IMR-90 (cell line): ENCODE measurements at regions not wholly inside any gene's neighbourhood (a gene's known extent, or its start where the extent isn't known, plus 50 kb on each side); places are given as distances from the start of the nearest gene placed in this dataset.

Source experiments
- ATAC-seq: fragments of 200-7000 bp; cut with Tn5 transposase; 2 replicates; pipeline ENCODE4 v1.9.1; 2020; ENCODE audit warnings: low read depth, mild to moderate bottlenecking, moderate library complexity
- BruUV-seq: library from RNA; stranded (reverse); fragments of 400-500 nt; replicated peaks from 2 replicates; lab custom pipeline; 2021; lab: Mats Ljungman, UMichigan
- CTCF ChIA-PET: fragments of 300-600 bp; formaldehyde crosslinking; extraction: SDS; loops from one replicate; lab custom pipeline; 2021; ENCODE audit warnings: antibody characterized with exemption; lab: Yijun Ruan, JAX
- POLR2A ChIA-PET: fragments of 300-600 bp; sonication (Branson Sonifier 250); formaldehyde crosslinking; loops from one replicate; lab custom pipeline; 2022; ENCODE audit warnings: antibody characterized with exemption; ENCODE audit not compliant: unreplicated experiment; lab: Charles Lee
- DNase-seq: peaks from one replicate; pipeline ENCODE4 v3.0.0; 2013
- H2AFZ ChIP-seq: replicated peaks from 2 replicates; pipeline ENCODE3; 2013; ENCODE audit warnings: low read length, mild to moderate bottlenecking; ENCODE audit not compliant: poor library complexity
- H2AK5ac ChIP-seq: 2 replicates; pipeline ENCODE4 v1.6.1; 2013; ENCODE audit warnings: low read depth, low read length, inconsistent platforms
- H2AK9ac ChIP-seq: replicated peaks from 2 replicates; pipeline ENCODE3; 2013; ENCODE audit warnings: mild to moderate bottlenecking, low read depth, low read length, moderate library complexity; ENCODE audit not compliant: poor library complexity
- H2BK120ac ChIP-seq: 2 replicates; pipeline ENCODE4 v1.6.1; 2013; ENCODE audit warnings: low read depth, low read length, inconsistent platforms
- H2BK15ac ChIP-seq: 3 replicates; pipeline ENCODE4 v1.6.1; 2013; ENCODE audit warnings: low read depth, low read length, inconsistent platforms
- H2BK20ac ChIP-seq: 2 replicates; pipeline ENCODE4 v1.6.1; 2013; ENCODE audit warnings: low read depth, mild to moderate bottlenecking, inconsistent platforms, low read length, moderate library complexity
- H2BK5ac ChIP-seq: 2 replicates; pipeline ENCODE4 v1.6.1; 2013; ENCODE audit warnings: mild to moderate bottlenecking, low read depth, low read length, inconsistent platforms; ENCODE audit not compliant: poor library complexity, severe bottlenecking
- H3K14ac ChIP-seq: replicated peaks from 2 replicates; pipeline ENCODE4 v1.6.1; 2013; ENCODE audit warnings: low read depth, low read length, inconsistent platforms
- H3K18ac ChIP-seq: 2 replicates; pipeline ENCODE4 v1.6.1; 2013; ENCODE audit warnings: low read depth, low read length, control low read depth
- H3K23ac ChIP-seq: 2 replicates; pipeline ENCODE4 v1.6.1; 2013; ENCODE audit warnings: low read depth, low read length, inconsistent platforms
- H3K27ac ChIP-seq: 2 replicates; pipeline ENCODE4 v1.5.1; 2013; ENCODE audit warnings: mild to moderate bottlenecking, control low read depth, low read length; ENCODE audit not compliant: insufficient read depth
- H3K27me3 ChIP-seq: 2 replicates; pipeline ENCODE4 v1.6.1; 2013; ENCODE audit warnings: low read length; ENCODE audit not compliant: control insufficient read depth, insufficient read depth
- H3K36me3 ChIP-seq: 2 replicates; pipeline ENCODE4 v1.6.1; 2013; ENCODE audit warnings: low read length, mixed read lengths; ENCODE audit not compliant: control insufficient read depth, insufficient read depth
- H3K4ac ChIP-seq: 2 replicates; pipeline ENCODE4 v1.6.1; 2013; ENCODE audit warnings: low read depth, low read length, inconsistent platforms
- H3K4me1 ChIP-seq: 2 replicates; pipeline ENCODE4 v1.6.1; 2013; ENCODE audit warnings: low read length, mixed read lengths; ENCODE audit not compliant: control insufficient read depth, insufficient read depth
- H3K4me2 ChIP-seq: 2 replicates; pipeline ENCODE4 v1.6.1; 2013; ENCODE audit warnings: low read depth, mild to moderate bottlenecking, control low read depth, low read length, moderate library complexity
- H3K4me3 ChIP-seq: 2 replicates; pipeline ENCODE4 v1.5.1; 2013; ENCODE audit warnings: low read depth, mild to moderate bottlenecking, control low read depth, low read length, moderate library complexity; ENCODE audit not compliant: insufficient read depth
- H3K56ac ChIP-seq: 2 replicates; pipeline ENCODE4 v1.6.1; 2013; ENCODE audit warnings: low read length, inconsistent platforms; ENCODE audit not compliant: insufficient read depth; ENCODE audit errors: extremely low read depth
- H3K79me1 ChIP-seq, 2 experiments: 2 replicates each; pipeline ENCODE4 v1.6.1; 2013; ENCODE audit warnings: low read length in 2 of 2, inconsistent platforms in 1 of 2, low read depth in 1 of 2
- H3K9ac ChIP-seq: 2 replicates; pipeline ENCODE4 v1.6.1; 2013; ENCODE audit warnings: low read depth, low read length, control low read depth
- H3K9me1 ChIP-seq: 2 replicates; pipeline ENCODE4 v1.6.1; 2013; ENCODE audit warnings: low read length, inconsistent platforms; ENCODE audit not compliant: insufficient read depth
- H3K9me3 ChIP-seq: 2 replicates; pipeline ENCODE4 v1.6.1; 2013; ENCODE audit warnings: low read length; ENCODE audit not compliant: control insufficient read depth, insufficient read depth
- H4K20me1 ChIP-seq: 2 replicates; pipeline ENCODE4 v1.6.1; 2013; ENCODE audit warnings: low read length, inconsistent platforms; ENCODE audit not compliant: insufficient read depth
- H4K5ac ChIP-seq: 2 replicates; pipeline ENCODE4 v1.6.1; 2013; ENCODE audit warnings: mild to moderate bottlenecking, low read depth, low read length, control low read depth
- H4K8ac ChIP-seq, 2 experiments: 2 replicates each; pipeline ENCODE4 v1.6.1; 2013; ENCODE audit warnings: low read depth in 2 of 2, low read length in 2 of 2, control low read depth in 1 of 2, inconsistent platforms in 1 of 2
- H4K91ac ChIP-seq: 2 replicates; pipeline ENCODE4 v1.6.1; 2013; ENCODE audit warnings: low read depth, low read length, inconsistent platforms; ENCODE audit not compliant: insufficient read depth
- BHLHE40 ChIP-seq: fragments of 150-350 bp; IDR thresholded peaks from 2 replicates; pipeline ENCODE4 v1.6.1; 2016; ENCODE audit warnings: mild to moderate bottlenecking, low read depth, low read length
- CHD1 ChIP-seq: IDR thresholded peaks from 2 replicates; pipeline ENCODE4 v1.6.1; 2012; ENCODE audit warnings: low read depth, low read length, improper control_type of control experiment
- FOS ChIP-seq: fragments of 150-350 bp; IDR thresholded peaks from 2 replicates; pipeline ENCODE4 v1.6.1; 2016; ENCODE audit warnings: low read depth, low read length
- MAFK ChIP-seq: IDR thresholded peaks from 2 replicates; pipeline ENCODE4 v1.6.1; 2012; ENCODE audit warnings: low read depth, low read length, improper control_type of control experiment
- MXI1 ChIP-seq: IDR thresholded peaks from 2 replicates; pipeline ENCODE4 v1.6.1; 2012; ENCODE audit warnings: low read depth, mild to moderate bottlenecking, low read length, moderate library complexity, borderline replicate concordance
- NFE2L2 ChIP-seq: fragments of 150-350 bp; IDR thresholded peaks from 2 replicates; pipeline ENCODE4 v1.6.1; 2016; ENCODE audit warnings: low read depth, mild to moderate bottlenecking, low read length
- POLR2A ChIP-seq: IDR thresholded peaks from 2 replicates; pipeline ENCODE4 v1.6.1; 2012; ENCODE audit warnings: mild to moderate bottlenecking, low read depth, low read length
- RCOR1 ChIP-seq: IDR thresholded peaks from 2 replicates; pipeline ENCODE4 v1.6.1; 2012; ENCODE audit warnings: mild to moderate bottlenecking, low read length, improper control_type of control experiment; ENCODE audit not compliant: insufficient replicate concordance
- RFX5 ChIP-seq: IDR thresholded peaks from 2 replicates; pipeline ENCODE4 v1.8.0; 2012; ENCODE audit warnings: low read depth, mild to moderate bottlenecking, low read length, moderate library complexity
- SMC3 ChIP-seq: fragments of 150-350 bp; IDR thresholded peaks from 2 replicates; pipeline ENCODE4 v1.6.1; 2016; ENCODE audit warnings: low read depth, mild to moderate bottlenecking, antibody characterized with exemption, low read length, moderate library complexity
- WGBS, 2 experiments: methylation state at CpG; one replicate each; pipeline versions ENCODE4 v1.1.5 to v1.1.7; 2013; ENCODE audit warnings: missing lambda C conversion rate in 2 of 2; ENCODE audit not compliant: insufficient read length in 1 of 2; ENCODE audit errors: extremely low coverage in 2 of 2; 5-methylcytosine and 5-hydroxymethylcytosine counted together
- dilution Hi-C: fragments of 300-500 bp; cut with HindIII; formaldehyde crosslinking; loops from one replicate; pipeline ENCODE4 v1.14.3; 2018; ENCODE audit warnings: low sequenced_read_pairs; ENCODE audit not compliant: unreplicated experiment
- in situ Hi-C: fragments of 300-500 bp; cut with MboI; formaldehyde crosslinking; loops from 3 replicates; pipeline ENCODE4 v1.14.3; 2019; ENCODE audit warnings: low sequenced_read_pairs, inconsistent platforms, mixed read lengths
- intact Hi-C: fragments of 100-400 bp; cut with micrococcal nuclease; formaldehyde crosslinking; loops from 2 replicates; pipeline ENCODE4 v1.10.0; 2022
- TF ChIP-seq, protein P1 (sequence below): fragments of 150-350 bp; IDR thresholded peaks from 2 replicates; pipeline ENCODE4 v1.6.1; 2016; ENCODE audit warnings: low read depth, mild to moderate bottlenecking, low read length, moderate library complexity, borderline replicate concordance
- TF ChIP-seq, protein P2 (sequence below): fragments of 150-350 bp; IDR thresholded peaks from 2 replicates; pipeline ENCODE4 v1.6.1; 2017; ENCODE audit warnings: mild to moderate bottlenecking, antibody characterized with exemption, low read length, low read depth
- TF ChIP-seq, protein P3 (sequence below): conservative IDR thresholded peaks from 2 replicates; pipeline ENCODE4 v1.5.1; 2012; ENCODE audit warnings: mild to moderate bottlenecking, low read depth, low read length, improper control_type of control experiment

DNA sequence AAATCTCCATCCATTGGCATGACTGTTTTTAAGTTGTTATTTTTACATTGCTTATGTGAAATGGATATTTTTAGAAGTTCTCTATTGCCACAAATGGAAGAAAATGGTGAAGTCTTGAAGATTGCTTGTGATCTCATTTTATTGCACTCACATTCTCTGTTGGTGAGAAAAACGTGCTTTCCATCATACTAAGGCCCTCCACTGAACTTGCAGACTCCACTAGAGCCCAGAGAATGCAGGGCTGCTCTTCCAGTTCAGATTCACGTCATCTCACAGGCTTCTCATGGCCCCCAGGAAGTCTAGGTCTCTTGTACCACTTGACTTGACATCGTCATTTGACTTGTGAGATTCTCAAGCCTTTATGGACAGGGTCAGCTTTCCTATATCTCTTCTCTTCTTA, 254.8 kb upstream of the COPS8 start:
- no peak overlapping the region for H2AFZ ChIP-seq
- peaks cover 8% of the 10 kb centered on the region; the same call in 1 of the 2 replicates for H3K27me3 ChIP-seq
- ATAC-seq (no peak), DNase-seq (no peak)
- H2AK9ac ChIP-seq = no peak overlapping the region
- H2BK15ac ChIP-seq = no peak overlapping the region
- H3K9ac ChIP-seq = no peak overlapping the region
- ChIA-PET CTCF (no interaction called here), POLR2A (no interaction called here)
- no peak overlapping the region for H4K5ac ChIP-seq
- TF ChIP-seq, protein P1, sequence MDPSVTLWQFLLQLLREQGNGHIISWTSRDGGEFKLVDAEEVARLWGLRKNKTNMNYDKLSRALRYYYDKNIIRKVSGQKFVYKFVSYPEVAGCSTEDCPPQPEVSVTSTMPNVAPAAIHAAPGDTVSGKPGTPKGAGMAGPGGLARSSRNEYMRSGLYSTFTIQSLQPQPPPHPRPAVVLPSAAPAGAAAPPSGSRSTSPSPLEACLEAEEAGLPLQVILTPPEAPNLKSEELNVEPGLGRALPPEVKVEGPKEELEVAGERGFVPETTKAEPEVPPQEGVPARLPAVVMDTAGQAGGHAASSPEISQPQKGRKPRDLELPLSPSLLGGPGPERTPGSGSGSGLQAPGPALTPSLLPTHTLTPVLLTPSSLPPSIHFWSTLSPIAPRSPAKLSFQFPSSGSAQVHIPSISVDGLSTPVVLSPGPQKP = no peak
- TF ChIP-seq BHLHE40 (no peak), FOS (no peak), MAFK (no peak), CHD1 (no peak), RCOR1 (no peak), POLR2A (no peak), RFX5 (no peak), NFE2L2 (no peak), MXI1 (no peak), SMC3 (no peak)
- TF ChIP-seq, protein P2, sequence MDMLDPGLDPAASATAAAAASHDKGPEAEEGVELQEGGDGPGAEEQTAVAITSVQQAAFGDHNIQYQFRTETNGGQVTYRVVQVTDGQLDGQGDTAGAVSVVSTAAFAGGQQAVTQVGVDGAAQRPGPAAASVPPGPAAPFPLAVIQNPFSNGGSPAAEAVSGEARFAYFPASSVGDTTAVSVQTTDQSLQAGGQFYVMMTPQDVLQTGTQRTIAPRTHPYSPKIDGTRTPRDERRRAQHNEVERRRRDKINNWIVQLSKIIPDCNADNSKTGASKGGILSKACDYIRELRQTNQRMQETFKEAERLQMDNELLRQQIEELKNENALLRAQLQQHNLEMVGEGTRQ = no peak
- TF ChIP-seq, protein P3, sequence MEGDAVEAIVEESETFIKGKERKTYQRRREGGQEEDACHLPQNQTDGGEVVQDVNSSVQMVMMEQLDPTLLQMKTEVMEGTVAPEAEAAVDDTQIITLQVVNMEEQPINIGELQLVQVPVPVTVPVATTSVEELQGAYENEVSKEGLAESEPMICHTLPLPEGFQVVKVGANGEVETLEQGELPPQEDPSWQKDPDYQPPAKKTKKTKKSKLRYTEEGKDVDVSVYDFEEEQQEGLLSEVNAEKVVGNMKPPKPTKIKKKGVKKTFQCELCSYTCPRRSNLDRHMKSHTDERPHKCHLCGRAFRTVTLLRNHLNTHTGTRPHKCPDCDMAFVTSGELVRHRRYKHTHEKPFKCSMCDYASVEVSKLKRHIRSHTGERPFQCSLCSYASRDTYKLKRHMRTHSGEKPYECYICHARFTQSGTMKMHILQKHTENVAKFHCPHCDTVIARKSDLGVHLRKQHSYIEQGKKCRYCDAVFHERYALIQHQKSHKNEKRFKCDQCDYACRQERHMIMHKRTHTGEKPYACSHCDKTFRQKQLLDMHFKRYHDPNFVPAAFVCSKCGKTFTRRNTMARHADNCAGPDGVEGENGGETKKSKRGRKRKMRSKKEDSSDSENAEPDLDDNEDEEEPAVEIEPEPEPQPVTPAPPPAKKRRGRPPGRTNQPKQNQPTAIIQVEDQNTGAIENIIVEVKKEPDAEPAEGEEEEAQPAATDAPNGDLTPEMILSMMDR = no peak
- H3K9me3 ChIP-seq = no peaks in the 10 kb centered on the region
- no peak overlapping the region for H3K56ac ChIP-seq
- dilution Hi-C loops (no loop called here), in situ Hi-C loops (no loop called here), intact Hi-C loops (no loop called here)
- H4K20me1 ChIP-seq = no peaks in the 10 kb centered on the region
- no peak overlapping the region for H3K4me2 ChIP-seq
- 14% methylated on average over 1 of the region's 3 CpGs; no CpG with 5 or more reads in 1 of the 2 experiments for WGBS, 2 experiments
- H4K8ac ChIP-seq = no peak overlapping the region
- no peak overlapping the region for H2AK5ac ChIP-seq
- no peak overlapping the region for H2BK20ac ChIP-seq
- no peak overlapping the region for H3K23ac ChIP-seq
- H3K4ac ChIP-seq = no peak overlapping the region
- no peaks in the 10 kb centered on the region for H3K9me1 ChIP-seq
- no peak overlapping the region for H4K91ac ChIP-seq
- no TSS peak for BruUV-seq
- H3K18ac ChIP-seq = peak overlapping the region; percentile 29; the same call in 1 of the 2 replicates
- no peak overlapping the region for H2BK5ac ChIP-seq
- H3K36me3 ChIP-seq = no peaks in the 10 kb centered on the region
- no peak overlapping the region for H3K4me3 ChIP-seq
- H3K79me1 ChIP-seq = no peaks in the 10 kb centered on the region
- H3K27ac ChIP-seq = no peak overlapping the region
- H2BK120ac ChIP-seq = no peak overlapping the region
- H3K4me1 ChIP-seq = no peaks in the 10 kb centered on the region
- H3K14ac ChIP-seq = no peak overlapping the region
